ENCODE measurements at regions not wholly inside any gene's neighbourhood (a gene's known extent, or its start where the extent isn't known, plus 50 kb on each side); places are given as distances from the start of the nearest gene placed in this dataset.

DNA sequence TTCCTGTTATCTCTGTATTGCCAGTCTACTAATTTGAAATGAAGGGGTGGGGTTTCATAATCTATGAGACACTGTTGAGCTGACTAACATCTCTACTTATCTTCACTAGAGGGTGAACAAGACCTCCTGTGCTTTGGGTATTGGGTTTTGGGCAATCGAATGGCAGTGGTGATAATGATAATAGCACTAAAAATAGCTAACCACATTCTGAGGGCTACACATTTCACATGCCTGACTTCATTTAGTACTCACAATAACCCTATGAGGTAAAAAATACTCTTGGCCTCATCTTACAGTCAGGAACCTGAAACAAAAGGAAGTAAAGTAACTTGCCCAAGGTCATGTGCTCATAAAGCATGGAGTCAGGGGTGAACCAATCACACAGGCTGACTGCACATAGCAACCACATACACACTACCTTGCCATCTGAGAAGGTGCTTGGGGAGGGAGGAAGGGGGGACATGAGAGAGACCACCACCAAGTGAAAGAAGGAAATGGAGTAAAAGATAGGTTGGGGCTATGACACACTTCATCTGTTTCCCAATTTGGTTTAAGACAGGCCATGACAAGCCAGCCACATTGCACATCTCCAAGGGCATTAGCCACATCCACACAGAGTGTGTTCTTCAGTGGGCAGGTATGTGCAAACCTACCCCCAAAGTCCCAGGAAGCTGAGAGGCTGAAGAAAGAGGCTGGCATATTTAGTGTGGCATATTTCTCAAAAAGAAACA is 387.6 kb upstream of the DDI1 start:
- TF ChIP-seq, protein P1, sequence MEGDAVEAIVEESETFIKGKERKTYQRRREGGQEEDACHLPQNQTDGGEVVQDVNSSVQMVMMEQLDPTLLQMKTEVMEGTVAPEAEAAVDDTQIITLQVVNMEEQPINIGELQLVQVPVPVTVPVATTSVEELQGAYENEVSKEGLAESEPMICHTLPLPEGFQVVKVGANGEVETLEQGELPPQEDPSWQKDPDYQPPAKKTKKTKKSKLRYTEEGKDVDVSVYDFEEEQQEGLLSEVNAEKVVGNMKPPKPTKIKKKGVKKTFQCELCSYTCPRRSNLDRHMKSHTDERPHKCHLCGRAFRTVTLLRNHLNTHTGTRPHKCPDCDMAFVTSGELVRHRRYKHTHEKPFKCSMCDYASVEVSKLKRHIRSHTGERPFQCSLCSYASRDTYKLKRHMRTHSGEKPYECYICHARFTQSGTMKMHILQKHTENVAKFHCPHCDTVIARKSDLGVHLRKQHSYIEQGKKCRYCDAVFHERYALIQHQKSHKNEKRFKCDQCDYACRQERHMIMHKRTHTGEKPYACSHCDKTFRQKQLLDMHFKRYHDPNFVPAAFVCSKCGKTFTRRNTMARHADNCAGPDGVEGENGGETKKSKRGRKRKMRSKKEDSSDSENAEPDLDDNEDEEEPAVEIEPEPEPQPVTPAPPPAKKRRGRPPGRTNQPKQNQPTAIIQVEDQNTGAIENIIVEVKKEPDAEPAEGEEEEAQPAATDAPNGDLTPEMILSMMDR (IDR thresholded peaks at IDR 0.05), result no peak
- TF ChIP-seq POLR2AphosphoS5 (IDR thresholded peaks at IDR 0.05; ENCODE audit: low read depth, low read length) (no peak), SIN3A (IDR thresholded peaks at IDR 0.05; ENCODE audit: borderline replicate concordance, insufficient read depth, low read depth, low read length) (no peak)
- TF ChIP-seq, protein P2, sequence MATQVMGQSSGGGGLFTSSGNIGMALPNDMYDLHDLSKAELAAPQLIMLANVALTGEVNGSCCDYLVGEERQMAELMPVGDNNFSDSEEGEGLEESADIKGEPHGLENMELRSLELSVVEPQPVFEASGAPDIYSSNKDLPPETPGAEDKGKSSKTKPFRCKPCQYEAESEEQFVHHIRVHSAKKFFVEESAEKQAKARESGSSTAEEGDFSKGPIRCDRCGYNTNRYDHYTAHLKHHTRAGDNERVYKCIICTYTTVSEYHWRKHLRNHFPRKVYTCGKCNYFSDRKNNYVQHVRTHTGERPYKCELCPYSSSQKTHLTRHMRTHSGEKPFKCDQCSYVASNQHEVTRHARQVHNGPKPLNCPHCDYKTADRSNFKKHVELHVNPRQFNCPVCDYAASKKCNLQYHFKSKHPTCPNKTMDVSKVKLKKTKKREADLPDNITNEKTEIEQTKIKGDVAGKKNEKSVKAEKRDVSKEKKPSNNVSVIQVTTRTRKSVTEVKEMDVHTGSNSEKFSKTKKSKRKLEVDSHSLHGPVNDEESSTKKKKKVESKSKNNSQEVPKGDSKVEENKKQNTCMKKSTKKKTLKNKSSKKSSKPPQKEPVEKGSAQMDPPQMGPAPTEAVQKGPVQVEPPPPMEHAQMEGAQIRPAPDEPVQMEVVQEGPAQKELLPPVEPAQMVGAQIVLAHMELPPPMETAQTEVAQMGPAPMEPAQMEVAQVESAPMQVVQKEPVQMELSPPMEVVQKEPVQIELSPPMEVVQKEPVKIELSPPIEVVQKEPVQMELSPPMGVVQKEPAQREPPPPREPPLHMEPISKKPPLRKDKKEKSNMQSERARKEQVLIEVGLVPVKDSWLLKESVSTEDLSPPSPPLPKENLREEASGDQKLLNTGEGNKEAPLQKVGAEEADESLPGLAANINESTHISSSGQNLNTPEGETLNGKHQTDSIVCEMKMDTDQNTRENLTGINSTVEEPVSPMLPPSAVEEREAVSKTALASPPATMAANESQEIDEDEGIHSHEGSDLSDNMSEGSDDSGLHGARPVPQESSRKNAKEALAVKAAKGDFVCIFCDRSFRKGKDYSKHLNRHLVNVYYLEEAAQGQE (IDR thresholded peaks at IDR 0.05; ENCODE audit: insufficient read depth in 1 of 2, low read depth in 2 of 2, low read length in 1 of 2), result no peak
